PC-9 (cell line): ENCODE measurements at regions not wholly inside any gene's neighbourhood (a gene's known extent, or its start where the extent isn't known, plus 50 kb on each side); places are given as distances from the start of the nearest gene placed in this dataset.

Experiments
- EZH2 ChIP-seq: fragments of 200-600 bp; sonication (generic); IDR thresholded peaks from 2 replicates; pipeline ENCODE4 v1.8.0; 2017; ENCODE audit warnings: antibody characterized with exemption, low read depth
- TF ChIP-seq, protein P1 (sequence below): fragments of 200-600 bp; sonication (generic); conservative IDR thresholded peaks from 2 replicates; pipeline ENCODE4 v1.6.1; 2017; ENCODE audit warnings: mixed run types, antibody characterized with exemption, mild to moderate bottlenecking, moderate library complexity

DNA sequence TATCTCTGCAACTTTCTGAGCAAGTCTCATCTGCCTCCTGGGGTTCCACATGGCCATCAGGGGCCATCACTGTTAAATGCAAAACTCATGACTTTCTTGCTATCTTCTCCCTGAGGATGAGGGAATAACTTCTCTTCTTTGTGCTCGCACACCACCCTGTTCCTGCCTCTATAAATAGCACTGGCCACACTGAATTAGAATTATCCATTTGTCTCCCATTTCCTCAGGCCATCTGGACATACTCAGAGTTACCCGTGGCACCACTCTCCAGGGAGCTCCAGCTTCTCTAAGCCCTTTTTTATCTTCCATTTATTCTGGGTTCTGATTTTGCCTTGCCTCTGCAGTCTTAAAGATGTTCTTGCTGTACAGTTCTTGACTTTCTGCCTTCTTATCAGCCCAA lies 72.8 kb upstream of the ECI2 start:
- TF ChIP-seq, protein P1, sequence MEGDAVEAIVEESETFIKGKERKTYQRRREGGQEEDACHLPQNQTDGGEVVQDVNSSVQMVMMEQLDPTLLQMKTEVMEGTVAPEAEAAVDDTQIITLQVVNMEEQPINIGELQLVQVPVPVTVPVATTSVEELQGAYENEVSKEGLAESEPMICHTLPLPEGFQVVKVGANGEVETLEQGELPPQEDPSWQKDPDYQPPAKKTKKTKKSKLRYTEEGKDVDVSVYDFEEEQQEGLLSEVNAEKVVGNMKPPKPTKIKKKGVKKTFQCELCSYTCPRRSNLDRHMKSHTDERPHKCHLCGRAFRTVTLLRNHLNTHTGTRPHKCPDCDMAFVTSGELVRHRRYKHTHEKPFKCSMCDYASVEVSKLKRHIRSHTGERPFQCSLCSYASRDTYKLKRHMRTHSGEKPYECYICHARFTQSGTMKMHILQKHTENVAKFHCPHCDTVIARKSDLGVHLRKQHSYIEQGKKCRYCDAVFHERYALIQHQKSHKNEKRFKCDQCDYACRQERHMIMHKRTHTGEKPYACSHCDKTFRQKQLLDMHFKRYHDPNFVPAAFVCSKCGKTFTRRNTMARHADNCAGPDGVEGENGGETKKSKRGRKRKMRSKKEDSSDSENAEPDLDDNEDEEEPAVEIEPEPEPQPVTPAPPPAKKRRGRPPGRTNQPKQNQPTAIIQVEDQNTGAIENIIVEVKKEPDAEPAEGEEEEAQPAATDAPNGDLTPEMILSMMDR, result no peak
- no peak for TF ChIP-seq EZH2
